ENCODE measurements at regions not wholly inside any gene's neighbourhood (a gene's known extent, or its start where the extent isn't known, plus 50 kb on each side); places are given as distances from the start of the nearest gene placed in this dataset.

- no peak for TF ChIP-seq EZH2 (IDR thresholded peaks at IDR 0.05; ENCODE audit: insufficient read depth, poor library complexity, severe bottlenecking)
- TF ChIP-seq EZH2phosphoT487 (IDR thresholded peaks at IDR 0.05; ENCODE audit: insufficient read depth, low read depth): no peak
These were observed 161.8 kb upstream of the SERP2 start for GRCh38 chr13:44211704-44212346.

Data from GM23248 (cell line).